Testis (tissue), 2 donors: ENCODE measurements at regions not wholly inside any gene's neighbourhood (a gene's known extent, or its start where the extent isn't known, plus 50 kb on each side); places are given as distances from the start of the nearest gene placed in this dataset.

Experiments used
- POLR2A ChIP-seq: fragments of 450-650 bp; IDR thresholded peaks from one replicate; pipeline ENCODE4 v1.6.1; 2017; ENCODE audit warnings: antibody characterized with exemption, mild to moderate bottlenecking, moderate library complexity
- TF ChIP-seq, protein P1 (sequence below), 3 experiments: fragments of 450-650 bp in 2 of 3; fragments of 200-600 bp in 1 of 3; sonication (generic) in 1 of 3; IDR thresholded peaks; one replicate each; pipeline ENCODE4 v1.5.1; 2016 to 2019; ENCODE audit warnings: antibody characterized with exemption in 3 of 3, mild to moderate bottlenecking in 2 of 3, moderate library complexity in 1 of 3

DNA sequence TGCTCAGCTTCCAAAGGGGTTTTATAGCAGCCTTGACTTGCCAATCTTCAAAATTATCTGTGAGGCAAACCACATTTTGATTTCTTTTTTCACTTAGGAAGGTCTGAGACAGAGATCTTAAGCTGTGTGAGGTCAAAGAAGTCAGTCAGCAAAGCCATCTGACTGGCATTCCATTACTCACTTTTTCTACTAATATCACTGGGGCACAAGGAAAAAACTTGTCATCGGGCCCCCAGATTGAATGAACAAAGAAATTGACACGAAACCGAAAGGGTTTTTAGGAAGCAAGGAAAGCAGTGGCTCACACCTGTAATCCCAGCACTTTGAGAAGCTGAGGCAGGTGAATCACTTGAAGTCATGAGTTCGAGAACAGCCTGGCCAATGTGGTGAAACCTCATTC lies 78.5 kb upstream of the FRMD4A start:
- TF ChIP-seq, protein P1, sequence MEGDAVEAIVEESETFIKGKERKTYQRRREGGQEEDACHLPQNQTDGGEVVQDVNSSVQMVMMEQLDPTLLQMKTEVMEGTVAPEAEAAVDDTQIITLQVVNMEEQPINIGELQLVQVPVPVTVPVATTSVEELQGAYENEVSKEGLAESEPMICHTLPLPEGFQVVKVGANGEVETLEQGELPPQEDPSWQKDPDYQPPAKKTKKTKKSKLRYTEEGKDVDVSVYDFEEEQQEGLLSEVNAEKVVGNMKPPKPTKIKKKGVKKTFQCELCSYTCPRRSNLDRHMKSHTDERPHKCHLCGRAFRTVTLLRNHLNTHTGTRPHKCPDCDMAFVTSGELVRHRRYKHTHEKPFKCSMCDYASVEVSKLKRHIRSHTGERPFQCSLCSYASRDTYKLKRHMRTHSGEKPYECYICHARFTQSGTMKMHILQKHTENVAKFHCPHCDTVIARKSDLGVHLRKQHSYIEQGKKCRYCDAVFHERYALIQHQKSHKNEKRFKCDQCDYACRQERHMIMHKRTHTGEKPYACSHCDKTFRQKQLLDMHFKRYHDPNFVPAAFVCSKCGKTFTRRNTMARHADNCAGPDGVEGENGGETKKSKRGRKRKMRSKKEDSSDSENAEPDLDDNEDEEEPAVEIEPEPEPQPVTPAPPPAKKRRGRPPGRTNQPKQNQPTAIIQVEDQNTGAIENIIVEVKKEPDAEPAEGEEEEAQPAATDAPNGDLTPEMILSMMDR (IDR thresholded peaks at IDR 0.05): no peak
- TF ChIP-seq POLR2A: no peak
